ENCODE measurements at regions not wholly inside any gene's neighbourhood (a gene's known extent, or its start where the extent isn't known, plus 50 kb on each side); places are given as distances from the start of the nearest gene placed in this dataset.
A peak's percentile ranks its signal among the peaks of the same experiment; 100 is the strongest.

DNA sequence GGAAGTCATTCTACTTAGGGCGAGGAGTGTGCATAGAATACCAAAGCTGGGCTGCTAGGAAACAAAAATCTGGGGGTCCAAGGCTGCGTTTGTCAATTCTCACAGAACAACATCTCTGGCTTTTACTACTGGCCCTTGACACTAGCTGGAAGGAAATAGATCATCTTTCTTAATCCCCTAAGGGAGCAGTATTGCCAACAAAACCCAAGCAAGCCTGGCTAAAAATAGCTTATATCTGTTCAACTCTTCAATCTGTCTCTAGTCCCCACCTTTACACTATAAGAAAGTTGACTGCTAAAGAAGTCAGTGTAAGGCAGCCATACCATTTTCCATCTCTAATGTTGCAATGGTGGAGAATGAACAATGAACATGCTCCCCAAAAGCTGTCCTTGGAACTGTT, 107.8 kb upstream of the SPRY2 start:
- Mint-ChIP-seq H3K9me3 (peaks cover 3% of the 10 kb centered on the region), H3K4me3 (no peak overlapping the region), H3K4me1 (peaks cover 55% of the 10 kb centered on the region), H3K36me3 (no peaks in the 10 kb centered on the region), H3K27me3 (no peaks in the 10 kb centered on the region), H3K27ac (no peak overlapping the region)
- ATAC-seq: no peak

DNA sequence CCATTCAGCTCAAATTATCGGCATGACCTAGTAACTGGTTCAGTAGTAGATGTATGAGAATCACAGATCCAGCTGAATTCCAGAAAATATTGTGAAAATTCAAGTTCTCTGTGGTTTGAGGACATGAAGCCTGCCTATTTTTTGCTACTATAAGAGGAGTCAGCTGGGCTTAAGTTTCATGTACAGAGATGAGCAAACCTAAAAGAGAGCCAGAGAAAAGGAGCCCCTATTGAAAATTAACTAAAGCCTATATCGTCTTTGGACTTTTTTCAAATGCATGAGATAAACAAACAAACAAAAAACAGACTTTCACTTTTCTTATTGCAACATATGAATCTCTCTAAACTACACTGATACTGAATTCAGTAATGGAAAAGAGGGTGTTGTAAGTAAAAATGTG, 106.8 kb upstream of the SPRY2 start:
- H3K36me3 Mint-ChIP-seq: no peaks in the 10 kb centered on the region
- H3K27me3 Mint-ChIP-seq: no peaks in the 10 kb centered on the region
- no peak overlapping the region for H3K4me3 Mint-ChIP-seq
- H3K27ac Mint-ChIP-seq: no peak overlapping the region
- H3K9me3 Mint-ChIP-seq: peaks cover 3% of the 10 kb centered on the region
- H3K4me1 Mint-ChIP-seq: peaks cover 56% of the 10 kb centered on the region
- no peak for ATAC-seq

DNA sequence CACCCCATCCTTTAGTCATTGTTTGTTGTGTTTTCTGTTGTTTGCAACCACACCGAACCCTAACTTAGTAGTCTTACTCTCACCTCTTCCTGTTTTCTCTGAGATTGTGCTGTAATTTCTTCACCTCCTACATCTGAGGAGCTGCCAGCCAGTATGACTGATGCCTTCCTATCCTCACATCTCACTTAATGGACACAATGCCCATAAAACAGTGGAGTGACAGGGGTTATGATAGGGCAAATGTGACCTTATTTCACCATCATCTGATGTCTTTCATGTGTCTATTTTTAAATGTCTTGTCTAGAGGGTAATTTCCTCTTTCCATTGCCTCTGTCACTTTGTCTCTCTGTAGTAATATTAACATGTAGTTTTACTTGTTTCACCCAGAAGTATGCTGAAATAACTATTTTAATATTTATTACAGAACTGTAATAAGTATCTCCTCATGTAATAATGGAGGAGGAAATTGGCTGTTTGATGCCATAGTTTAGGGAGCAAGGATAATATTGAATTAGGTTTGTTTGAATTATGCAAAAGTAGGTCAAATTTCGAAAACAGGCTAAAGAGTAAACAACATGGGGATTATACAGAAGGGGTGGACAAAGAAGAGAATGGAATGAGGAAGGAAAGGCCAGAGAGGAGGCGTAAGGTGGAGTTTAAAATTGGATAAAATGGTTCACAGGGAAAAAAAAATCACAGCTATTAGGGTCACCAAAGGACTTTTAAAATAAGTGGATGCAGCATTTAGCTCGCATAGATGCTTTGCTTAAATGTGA, 103.5 kb upstream of the SPRY2 start:
- peak; percentile 64 for ATAC-seq
- H3K4me3 Mint-ChIP-seq: peak overlapping the region; percentile 11
- no peaks in the 10 kb centered on the region for H3K36me3 Mint-ChIP-seq
- no peaks in the 10 kb centered on the region for H3K27me3 Mint-ChIP-seq
- peaks cover 44% of the 10 kb centered on the region for H3K4me1 Mint-ChIP-seq
- H3K9me3 Mint-ChIP-seq: peaks cover 3% of the 10 kb centered on the region
- H3K27ac Mint-ChIP-seq: peak overlapping the region; percentile 23

DNA sequence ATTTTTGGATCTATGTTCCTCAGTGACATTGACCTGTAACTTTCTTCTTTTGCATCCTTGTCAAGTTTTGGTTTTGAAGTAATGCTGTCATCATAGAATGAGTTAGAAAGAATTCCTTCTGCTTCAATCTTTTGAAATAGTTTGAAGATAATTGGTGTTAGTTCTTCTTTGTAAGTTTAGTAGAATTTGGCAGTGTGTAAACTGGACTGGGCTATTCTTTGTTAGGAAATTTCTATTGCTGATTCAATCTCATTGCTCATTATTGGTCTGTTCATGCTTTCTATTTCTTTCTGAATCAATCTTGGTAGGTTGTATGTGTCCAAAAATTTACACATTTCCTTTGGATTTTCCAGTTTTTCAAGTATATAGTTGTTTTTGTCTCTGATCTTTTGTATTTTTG, 101.7 kb upstream of the SPRY2 start:
- no peak overlapping the region for H3K4me3 Mint-ChIP-seq
- H3K9me3 Mint-ChIP-seq: peaks cover 3% of the 10 kb centered on the region
- H3K27ac Mint-ChIP-seq: no peak overlapping the region
- ATAC-seq: no peak
- no peaks in the 10 kb centered on the region for H3K27me3 Mint-ChIP-seq
- peaks cover 33% of the 10 kb centered on the region for H3K4me1 Mint-ChIP-seq
- H3K36me3 Mint-ChIP-seq: no peaks in the 10 kb centered on the region

DNA sequence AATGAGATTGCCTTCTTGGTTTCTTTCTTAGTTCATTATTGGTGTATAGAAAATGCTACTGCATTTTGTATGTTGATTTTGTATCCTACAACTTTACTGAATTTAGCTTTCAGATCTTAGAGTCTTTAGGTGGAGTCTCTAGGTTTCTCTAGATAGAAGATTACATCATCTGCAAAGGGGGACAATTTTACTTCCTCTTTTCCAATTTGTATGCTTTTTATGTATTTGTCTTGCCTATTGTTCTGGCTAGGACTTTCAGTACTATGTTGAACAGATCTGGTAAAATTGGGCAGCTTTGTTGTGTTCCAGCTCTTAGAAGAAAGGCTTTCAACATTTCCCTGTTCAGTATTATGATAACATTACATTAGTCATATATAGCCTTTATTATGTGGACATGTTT, 101.0 kb upstream of the SPRY2 start:
- Mint-ChIP-seq H3K4me1 (peaks cover 33% of the 10 kb centered on the region), H3K4me3 (no peak overlapping the region), H3K27ac (no peak overlapping the region), H3K36me3 (no peaks in the 10 kb centered on the region), H3K9me3 (peaks cover 3% of the 10 kb centered on the region), H3K27me3 (no peaks in the 10 kb centered on the region)
- no peak for ATAC-seq

DNA sequence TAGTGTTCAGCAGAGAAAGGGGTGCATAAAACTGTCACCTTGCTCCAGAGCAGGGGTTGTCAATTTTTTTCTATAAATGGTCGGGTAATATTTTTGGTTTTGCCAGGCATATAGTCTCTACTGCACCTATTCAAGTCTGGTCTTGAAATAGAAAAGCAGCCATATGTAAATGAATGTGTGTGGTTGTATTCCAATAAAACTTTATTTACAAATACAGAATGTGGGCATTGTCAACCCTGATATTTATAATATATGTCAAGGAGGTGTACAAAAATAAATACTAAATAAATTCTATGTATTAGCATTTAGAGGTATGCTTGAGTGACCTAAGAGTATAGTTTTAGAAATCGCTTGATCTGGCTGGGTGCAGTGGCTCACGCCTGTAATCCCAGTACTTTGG, 97.6 kb upstream of the SPRY2 start:
- H3K9me3 Mint-ChIP-seq: peaks cover 3% of the 10 kb centered on the region

DNA sequence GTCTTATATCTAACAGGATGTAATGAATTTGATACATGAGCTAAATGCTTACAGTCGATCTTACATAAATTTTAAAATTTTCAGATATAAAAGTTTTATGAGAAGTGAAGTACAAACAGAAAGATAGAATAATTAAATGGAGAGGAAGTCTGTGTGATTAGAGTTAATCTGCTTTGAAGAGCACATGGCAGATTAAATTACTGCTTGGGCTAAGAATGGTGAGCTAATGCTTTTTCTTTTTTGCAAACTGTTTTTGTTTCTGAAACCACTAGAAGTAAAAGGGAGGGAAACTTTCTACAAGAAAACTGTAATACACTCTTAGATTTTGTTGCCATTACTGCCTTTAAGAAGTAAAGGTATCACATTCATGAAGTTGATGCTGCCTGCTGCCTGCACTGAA, 96.3 kb upstream of the SPRY2 start:
- no peak for ATAC-seq
- no peaks in the 10 kb centered on the region for H3K27me3 Mint-ChIP-seq
- H3K36me3 Mint-ChIP-seq: no peaks in the 10 kb centered on the region
- H3K4me3 Mint-ChIP-seq: no peak overlapping the region
- no peak overlapping the region for H3K27ac Mint-ChIP-seq
- H3K9me3 Mint-ChIP-seq: no peaks in the 10 kb centered on the region
- H3K4me1 Mint-ChIP-seq: peaks cover 7% of the 10 kb centered on the region

More for the DNA sequence above, 97.6 kb upstream of the SPRY2 start:
- H3K36me3 Mint-ChIP-seq: no peaks in the 10 kb centered on the region
- peaks cover 19% of the 10 kb centered on the region for H3K4me1 Mint-ChIP-seq
- no peak overlapping the region for H3K4me3 Mint-ChIP-seq
- no peak overlapping the region for H3K27ac Mint-ChIP-seq
- no peak for ATAC-seq
- H3K27me3 Mint-ChIP-seq: no peaks in the 10 kb centered on the region

DNA sequence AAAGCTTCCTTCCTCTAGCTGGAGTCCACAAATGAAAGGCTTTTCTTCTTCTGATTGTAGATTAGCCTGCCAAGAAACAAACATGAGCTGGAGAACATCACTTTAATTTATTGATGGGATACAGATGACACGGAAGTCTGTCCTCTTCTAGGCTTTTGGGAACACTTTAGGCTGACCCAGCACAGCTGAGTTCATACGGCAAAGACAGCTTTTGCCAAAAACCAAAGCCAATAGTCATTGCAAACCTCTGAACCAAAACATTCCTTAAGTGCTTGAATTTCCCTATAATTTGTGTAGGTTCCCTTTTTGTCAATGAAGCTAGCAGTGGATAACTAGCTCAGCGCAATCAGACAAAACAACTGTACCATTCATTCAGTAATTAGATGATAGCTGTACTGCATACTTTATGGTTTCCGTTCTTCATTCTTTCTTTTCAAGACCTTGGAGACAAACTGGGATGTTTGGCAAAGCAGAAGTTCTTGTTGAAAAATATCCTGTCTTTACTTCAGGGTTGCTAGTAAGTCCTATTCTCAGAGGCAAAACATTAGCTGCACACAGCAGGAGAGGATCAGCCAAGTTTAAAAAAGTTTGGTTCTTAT, 95.7 kb upstream of the SPRY2 start:
- ATAC-seq: no peak
- H3K4me3 Mint-ChIP-seq: no peak overlapping the region
- no peaks in the 10 kb centered on the region for H3K9me3 Mint-ChIP-seq
- H3K27me3 Mint-ChIP-seq: no peaks in the 10 kb centered on the region
- H3K27ac Mint-ChIP-seq: no peak overlapping the region
- H3K36me3 Mint-ChIP-seq: no peaks in the 10 kb centered on the region
- peaks cover 2% of the 10 kb centered on the region for H3K4me1 Mint-ChIP-seq

DNA sequence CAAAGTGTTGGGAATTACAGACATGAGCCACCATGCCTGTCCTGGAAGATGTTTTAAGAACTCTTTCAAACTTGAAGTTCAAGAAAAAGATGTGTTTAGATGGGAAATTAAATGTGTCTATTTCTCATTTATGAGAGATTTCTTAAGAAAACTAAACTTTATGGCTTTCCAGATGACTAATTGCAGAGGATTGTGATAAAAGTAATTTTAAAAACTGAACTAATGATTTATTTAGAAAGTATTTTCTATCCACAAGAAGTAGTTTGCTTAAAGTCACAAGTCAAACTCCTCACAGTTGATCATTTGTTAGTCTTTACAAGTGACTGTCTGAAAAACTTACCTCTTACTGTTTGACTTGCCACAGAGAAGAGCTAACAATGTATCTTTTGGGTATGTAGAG, 89.6 kb upstream of the SPRY2 start:
- Mint-ChIP-seq H3K36me3 (no peaks in the 10 kb centered on the region), H3K27me3 (no peaks in the 10 kb centered on the region), H3K27ac (no peak overlapping the region), H3K4me3 (no peak overlapping the region), H3K4me1 (no peaks in the 10 kb centered on the region), H3K9me3 (no peaks in the 10 kb centered on the region)
- no peak for ATAC-seq

DNA sequence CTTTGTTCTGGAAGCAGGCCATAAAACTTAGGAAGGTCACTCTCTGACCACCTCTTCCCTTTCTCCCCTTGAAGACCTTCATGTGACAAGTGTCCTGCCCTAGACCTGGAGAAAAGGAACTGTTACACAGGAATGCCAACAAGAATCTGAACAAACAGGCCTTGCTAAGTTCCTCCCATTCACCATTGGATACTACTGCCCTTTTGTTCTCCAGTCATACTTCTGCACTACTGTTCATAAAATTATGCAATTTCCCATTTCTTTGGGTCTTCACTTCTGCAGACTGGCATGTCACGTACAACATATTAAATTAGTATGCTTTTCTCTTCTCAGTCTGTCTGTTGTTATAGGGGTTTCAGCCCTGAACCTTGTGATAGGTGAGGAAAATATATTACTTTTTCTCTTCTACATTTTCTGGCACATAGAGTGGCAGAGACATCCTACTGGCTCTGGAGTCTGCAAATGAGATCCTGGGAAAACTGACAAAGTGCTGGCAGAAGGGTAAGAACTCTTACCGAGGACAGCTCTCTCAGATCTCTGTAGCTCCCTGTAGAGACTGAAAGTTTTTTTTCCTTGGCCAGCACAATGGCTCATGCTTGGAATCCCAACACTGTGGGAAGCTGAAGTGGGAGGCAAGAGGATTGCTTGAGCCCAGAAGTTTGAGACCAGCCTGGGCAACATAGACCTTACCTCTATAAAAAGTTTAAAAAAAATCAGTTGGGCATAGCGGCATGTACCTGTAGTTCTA, 87.6 kb upstream of the SPRY2 start:
- peaks cover 7% of the 10 kb centered on the region for H3K36me3 Mint-ChIP-seq

DNA sequence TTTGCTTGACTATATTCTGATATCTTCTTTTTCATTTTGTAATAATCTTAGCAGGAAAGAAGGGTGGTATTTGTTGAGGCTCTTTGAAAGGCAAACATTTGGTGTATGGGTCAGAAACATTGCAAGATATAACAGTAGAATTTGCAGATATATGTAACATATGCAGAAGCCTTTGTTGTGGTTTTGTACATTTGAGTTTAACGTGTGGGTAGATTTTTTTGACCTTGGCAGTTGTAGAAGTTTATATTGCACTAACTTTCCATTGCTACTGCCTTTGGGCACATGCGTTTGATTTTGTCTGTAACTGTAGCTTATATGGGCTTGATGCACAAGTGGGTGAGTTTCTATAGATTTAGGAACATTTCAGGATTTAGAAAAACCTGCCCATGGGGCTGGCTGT, 78.5 kb upstream of the SPRY2 start:
- ATAC-seq: no peak
- H3K4me1 Mint-ChIP-seq: no peaks in the 10 kb centered on the region
- peaks cover under 1% of the 10 kb centered on the region for H3K36me3 Mint-ChIP-seq
- H3K27ac Mint-ChIP-seq: no peak overlapping the region
- H3K27me3 Mint-ChIP-seq: no peaks in the 10 kb centered on the region
- peaks cover 7% of the 10 kb centered on the region for H3K9me3 Mint-ChIP-seq
- H3K4me3 Mint-ChIP-seq: no peak overlapping the region

More for the DNA sequence above, 87.6 kb upstream of the SPRY2 start:
- Mint-ChIP-seq H3K4me3 (no peak overlapping the region), H3K4me1 (no peaks in the 10 kb centered on the region), H3K27ac (no peak overlapping the region), H3K27me3 (no peaks in the 10 kb centered on the region), H3K9me3 (peaks cover 9% of the 10 kb centered on the region)
- no peak for ATAC-seq

DNA sequence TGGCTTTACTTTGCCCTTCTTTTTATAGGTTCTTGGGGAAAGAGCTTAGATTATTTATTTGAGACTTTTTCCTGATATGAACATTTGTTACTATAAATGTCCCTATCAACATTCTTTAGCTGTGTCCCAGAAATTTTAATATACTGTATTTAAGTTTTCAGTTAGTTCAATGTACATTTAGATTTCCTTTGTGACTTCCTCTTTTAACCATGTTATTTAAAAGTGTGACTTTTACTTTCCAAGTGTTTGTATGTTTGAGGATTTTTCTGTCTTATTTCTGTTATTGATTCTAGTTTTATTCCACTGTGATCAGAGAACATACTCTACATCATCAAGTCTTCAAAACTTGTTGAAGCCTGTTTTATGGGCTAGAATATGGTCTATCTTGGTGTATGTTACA, 72.7 kb upstream of the SPRY2 start:
- no peaks in the 10 kb centered on the region for H3K4me1 Mint-ChIP-seq

DNA sequence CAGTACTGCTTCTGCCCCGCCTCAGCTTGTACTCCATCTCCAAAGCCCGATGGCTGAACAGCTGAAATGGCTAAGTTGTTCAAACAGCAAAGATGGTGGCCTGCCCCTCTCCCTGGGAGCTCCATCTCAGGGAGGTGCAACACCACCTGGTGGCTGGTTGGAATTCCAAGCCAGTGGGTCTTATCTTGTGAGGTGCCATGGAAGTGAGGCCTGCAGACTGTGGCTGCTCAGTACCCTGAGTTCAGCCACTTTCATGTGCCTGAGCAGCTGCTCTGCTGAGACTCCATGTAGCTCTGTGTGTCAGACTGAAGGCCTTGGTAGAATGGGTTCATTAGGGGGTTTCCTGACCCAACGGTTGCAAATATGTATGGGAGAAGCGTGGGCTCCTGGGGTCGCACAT, 67.3 kb upstream of the SPRY2 start:
- Mint-ChIP-seq H3K36me3 (peaks cover 7% of the 10 kb centered on the region), H3K4me1 (no peaks in the 10 kb centered on the region), H3K4me3 (no peak overlapping the region), H3K27ac (no peak overlapping the region), H3K9me3 (peaks cover 20% of the 10 kb centered on the region), H3K27me3 (no peaks in the 10 kb centered on the region)
- no peak for ATAC-seq

More for the DNA sequence above, 72.7 kb upstream of the SPRY2 start:
- Mint-ChIP-seq H3K27me3 (no peaks in the 10 kb centered on the region), H3K9me3 (peaks cover 3% of the 10 kb centered on the region), H3K36me3 (no peaks in the 10 kb centered on the region), H3K27ac (no peak overlapping the region), H3K4me3 (no peak overlapping the region)
- no peak for ATAC-seq

DNA sequence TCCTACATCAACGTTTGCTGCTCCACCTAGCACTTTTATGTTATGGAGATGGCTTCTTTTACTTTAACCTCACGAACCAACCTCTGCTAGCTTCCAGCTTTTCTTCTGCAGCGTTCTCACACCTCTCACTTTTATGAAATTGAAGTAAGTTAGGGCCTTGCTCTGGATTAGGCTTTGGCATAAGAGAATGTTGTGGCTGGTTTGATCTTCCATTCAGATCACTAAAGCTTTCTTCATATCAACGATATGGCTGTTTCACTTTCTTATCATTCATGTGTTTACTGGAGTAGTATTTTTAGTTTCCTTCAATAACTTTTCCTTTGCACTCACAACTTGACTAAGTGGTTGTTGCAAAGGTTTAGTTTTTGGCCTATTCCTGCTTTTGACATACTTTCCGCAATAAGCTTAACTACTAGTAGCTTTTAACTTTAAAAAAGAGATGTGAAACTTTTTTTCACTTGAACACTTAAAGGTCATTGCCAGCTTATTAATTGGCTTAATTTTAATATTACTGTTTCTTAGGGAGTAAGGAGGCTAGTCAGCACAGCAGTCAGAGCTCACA, 60.0 kb upstream of the SPRY2 start:
- H3K4me3 Mint-ChIP-seq: peak overlapping the region; percentile 36
- peaks cover 35% of the 10 kb centered on the region for H3K4me1 Mint-ChIP-seq
- H3K36me3 Mint-ChIP-seq: peaks cover 7% of the 10 kb centered on the region
- H3K9me3 Mint-ChIP-seq: peaks cover 13% of the 10 kb centered on the region
- peak; percentile 66 for ATAC-seq
- no peaks in the 10 kb centered on the region for H3K27me3 Mint-ChIP-seq
- peak overlapping the region; percentile 71 for H3K27ac Mint-ChIP-seq

DNA sequence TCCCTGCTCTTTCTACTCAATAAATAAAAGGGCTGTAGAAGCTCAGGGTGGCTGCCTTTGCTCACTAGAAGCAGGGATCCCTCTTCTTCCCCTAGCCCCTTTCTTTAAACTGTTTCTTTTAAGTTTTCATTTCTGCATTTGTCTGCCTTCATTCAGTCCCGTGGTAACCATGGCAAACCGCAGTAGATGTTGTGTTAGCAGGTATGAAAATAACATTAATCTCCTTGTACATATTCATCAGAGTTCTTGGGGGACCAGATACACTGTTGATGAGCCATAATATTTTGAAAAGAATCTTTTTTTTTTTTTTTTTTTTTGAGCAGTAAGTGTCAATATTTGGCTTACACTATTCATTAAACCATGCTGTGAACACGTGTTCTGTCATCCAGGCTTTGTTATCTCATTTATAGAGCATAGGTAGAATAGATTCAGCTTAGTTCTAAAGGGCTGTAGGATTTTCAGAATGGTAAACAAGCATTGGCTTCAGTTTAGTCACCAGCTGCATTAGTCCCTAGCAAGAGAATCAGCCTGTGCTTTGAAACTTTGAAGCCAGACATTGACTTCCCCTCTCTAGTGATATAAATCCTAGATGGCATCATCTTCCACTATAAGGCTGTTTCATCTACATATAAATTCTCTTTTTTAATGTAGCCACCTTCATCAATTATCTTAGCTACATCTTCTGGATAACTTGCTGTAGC, 59.4 kb upstream of the SPRY2 start:
- Mint-ChIP-seq H3K9me3 (peaks cover 14% of the 10 kb centered on the region), H3K27ac (peak overlapping the region; percentile 71), H3K27me3 (no peaks in the 10 kb centered on the region), H3K36me3 (peaks cover 7% of the 10 kb centered on the region), H3K4me3 (peak overlapping the region; percentile 36), H3K4me1 (peaks cover 35% of the 10 kb centered on the region)
- peak; percentile 44 for ATAC-seq
